Natural killer cell (primary cell): ENCODE measurements at regions not wholly inside any gene's neighbourhood (a gene's known extent, or its start where the extent isn't known, plus 50 kb on each side); places are given as distances from the start of the nearest gene placed in this dataset.
A peak's percentile ranks its signal among the peaks of the same experiment; 100 is the strongest.
"Not testable (repeated sequence)": the region's sequence is repeated elsewhere in the genome, so short reads cannot be mapped to it uniquely, and the experiment has no call there.

ENCODE experiments used
- ATAC-seq, 3 donors: fragments of 150-1000 bp in 2 of 3; fragments of 200-7000 bp in 1 of 3; cut with Tn5 transposase; 1 replicate in 1 of 3; 2 replicates in 2 of 3; pipeline ENCODE4 v1.10.0; 2021; ENCODE audit warnings: mild to moderate bottlenecking in 2 of 3, moderate library complexity in 2 of 3
- DNase-seq, 2 donors: peaks; one replicate each; pipeline versions ENCODE4 v3.0.0 to v3.0.0-alpha.2; 2013 to 2021; ENCODE audit warnings: mixed read lengths in 1 of 2
- H3K27ac ChIP-seq: one replicate; pipeline ENCODE4 v1.5.1; 2013; ENCODE audit warnings: mild to moderate bottlenecking, low read length
- H3K27me3 ChIP-seq: one replicate; pipeline ENCODE4 v1.6.1; 2013; ENCODE audit warnings: low read length; ENCODE audit not compliant: control insufficient read depth, insufficient read depth
- H3K36me3 ChIP-seq: one replicate; pipeline ENCODE4 v1.6.1; 2013; ENCODE audit warnings: low read length; ENCODE audit not compliant: control insufficient read depth, insufficient read depth
- H3K4me1 ChIP-seq: one replicate; pipeline ENCODE4 v1.6.1; 2013; ENCODE audit warnings: low read length; ENCODE audit not compliant: control insufficient read depth, insufficient read depth
- H3K4me3 ChIP-seq: one replicate; pipeline ENCODE4 v1.5.1; 2013; ENCODE audit warnings: low read length
- H3K9me3 ChIP-seq: one replicate; pipeline ENCODE4 v1.6.1; 2013; ENCODE audit warnings: low read length; ENCODE audit not compliant: control insufficient read depth, insufficient read depth
- H3K27ac Mint-ChIP-seq, 2 donors: one replicate each; pipeline ENCODE4 v1.8.0; 2022; ENCODE audit warnings: mild to moderate bottlenecking in 2 of 2, mixed read lengths in 2 of 2, moderate library complexity in 1 of 2
- H3K27me3 Mint-ChIP-seq, 2 donors: one replicate each; pipeline ENCODE4 v1.8.0; 2022; ENCODE audit warnings: low read depth in 2 of 2, mixed read lengths in 2 of 2
- H3K36me3 Mint-ChIP-seq: one replicate; pipeline ENCODE4 v1.8.0; 2022; ENCODE audit warnings: mixed read lengths
- H3K4me1 Mint-ChIP-seq, 2 donors: one replicate each; pipeline ENCODE4 v1.8.0; 2022; ENCODE audit warnings: mixed read lengths in 2 of 2
- H3K4me3 Mint-ChIP-seq: one replicate; pipeline ENCODE4 v1.8.0; 2022; ENCODE audit warnings: mild to moderate bottlenecking, moderate library complexity, mixed read lengths
- H3K9me3 Mint-ChIP-seq, 2 donors: one replicate each; pipeline ENCODE4 v1.8.0; 2022; ENCODE audit warnings: mixed read lengths in 2 of 2
- CTCF ChIP-seq: fragments of 200-600 bp; IDR thresholded peaks from one replicate; pipeline ENCODE4 v1.8.0; 2022; ENCODE audit warnings: antibody characterized with exemption
- WGBS: methylation state at CpG from one replicate; pipeline ENCODE4 v1.1.7; 2013; ENCODE audit warnings: missing lambda C conversion rate; ENCODE audit not compliant: insufficient coverage; 5-methylcytosine and 5-hydroxymethylcytosine counted together
- intact Hi-C: fragments of 100-400 bp; cut with micrococcal nuclease; formaldehyde crosslinking; loops from one replicate; pipeline ENCODE4 v1.14.2; 2022

GRCh38 chr7:29627631-29628030 lies 64.0 kb downstream of the PRR15 start:
- intact Hi-C loops, result no loop called here
- Mint-ChIP-seq H3K27me3 (peaks cover 22 to 43% of the 10 kb centered on the region in 2 donors), H3K4me3 (no peak overlapping the region), H3K4me1 (no peaks in the 10 kb centered on the region), H3K27ac (no peak overlapping the region), H3K9me3 (no peaks in the 10 kb centered on the region), H3K36me3 (no peaks in the 10 kb centered on the region)
- no peak for ATAC-seq
- whole genome bisulfite sequencing, result 93% methylated on average over 2 of the region's 2 CpGs
- DNase-seq, result no peak
- no peaks in the 10 kb centered on the region for H3K27me3 ChIP-seq
- no peaks in the 10 kb centered on the region for H3K4me1 ChIP-seq
- no peak for TF ChIP-seq CTCF
- no peak overlapping the region for H3K4me3 ChIP-seq
- no peaks in the 10 kb centered on the region for H3K36me3 ChIP-seq
- no peaks in the 10 kb centered on the region for H3K9me3 ChIP-seq
- H3K27ac ChIP-seq, result no peak overlapping the region

GRCh38 chr7:29629507-29629906 lies 65.9 kb downstream of the PRR15 start:
- Histone ChIP-seq H3K27ac (no peak overlapping the region), H3K9me3 (no peaks in the 10 kb centered on the region), H3K4me1 (no peaks in the 10 kb centered on the region), H3K4me3 (no peak overlapping the region), H3K27me3 (no peaks in the 10 kb centered on the region), H3K36me3 (no peaks in the 10 kb centered on the region)
- Mint-ChIP-seq H3K27ac (no peak overlapping the region), H3K36me3 (no peaks in the 10 kb centered on the region), H3K4me3 (no peak overlapping the region), H3K27me3 (peaks cover 21 to 36% of the 10 kb centered on the region in 2 donors), H3K9me3 (no peaks in the 10 kb centered on the region), H3K4me1 (no peaks in the 10 kb centered on the region)
- intact Hi-C loops, result no loop called here
- no peak for DNase-seq
- ATAC-seq, result no peak
- no peak for TF ChIP-seq CTCF
- WGBS, result 90% methylated on average over 2 of the region's 3 CpGs

- H3K27ac Mint-ChIP-seq, H3K27me3 Mint-ChIP-seq, H3K4me1 ChIP-seq, H3K9me3 ChIP-seq, H3K27ac ChIP-seq, ATAC-seq, intact Hi-C loops, H3K4me3 Mint-ChIP-seq, H3K4me1 Mint-ChIP-seq, H3K36me3 Mint-ChIP-seq, H3K27me3 ChIP-seq, H3K9me3 Mint-ChIP-seq, H3K36me3 ChIP-seq, H3K4me3 ChIP-seq: not testable (repeated sequence)
- DNase-seq, result peak in 1 of 2 donors; percentile 6
- whole genome bisulfite sequencing, result 58% methylated on average over 4 of the region's 5 CpGs
Observed at GRCh38 chr7:29635067-29636008, 71.7 kb downstream of the PRR15 start.

GRCh38 chr7:29636009-29636351 lies 72.3 kb downstream of the PRR15 start:
- no peak overlapping the region for H3K27ac ChIP-seq
- Mint-ChIP-seq H3K4me3 (no peak overlapping the region), H3K36me3 (no peaks in the 10 kb centered on the region), H3K27me3 (peaks cover 0 to 2% of the 10 kb centered on the region in 2 donors), H3K9me3 (no peaks in the 10 kb centered on the region), H3K27ac (no peak overlapping the region), H3K4me1 (no peaks in the 10 kb centered on the region)
- no peak for DNase-seq
- TF ChIP-seq CTCF, result no peak
- no peaks in the 10 kb centered on the region for H3K36me3 ChIP-seq
- intact Hi-C loops, result no loop called here
- no peak for ATAC-seq
- H3K4me3 ChIP-seq, result no peak overlapping the region
- WGBS, result 80% methylated on average over 1 of the region's 1 CpG
- H3K9me3 ChIP-seq, result no peaks in the 10 kb centered on the region
- no peaks in the 10 kb centered on the region for H3K27me3 ChIP-seq
- H3K4me1 ChIP-seq, result no peaks in the 10 kb centered on the region
